ENCODE measurements at regions not wholly inside any gene's neighbourhood (a gene's known extent, or its start where the extent isn't known, plus 50 kb on each side); places are given as distances from the start of the nearest gene placed in this dataset.

GRCh38 chr3:193879099-193879863 is 256.7 kb upstream of the HES1 start:
- peak in 1 of 2 donors; percentile 6 for DNase-seq

- no peak for DNase-seq
Measured at GRCh38 chr3:193879864-193880242, 256.1 kb upstream of the HES1 start.

GRCh38 chr3:193882091-193882490 is 253.9 kb upstream of the HES1 start:
- DNase-seq, result no peak

GRCh38 chr3:193883551-193883950 is 252.4 kb upstream of the HES1 start:
- no peak for DNase-seq

GRCh38 chr3:193884027-193884426 is 251.9 kb upstream of the HES1 start:
- DNase-seq, result no peak

GRCh38 chr3:193884652-193885051 is 251.3 kb upstream of the HES1 start:
- no peak for DNase-seq

- no peak for DNase-seq
Measured at GRCh38 chr3:193885832-193886231, 250.1 kb upstream of the HES1 start.

GRCh38 chr3:193890016-193890897 is 245.7 kb upstream of the HES1 start:
- DNase-seq, result no peak

- no peak for DNase-seq
Measured at GRCh38 chr3:193894121-193894863, 241.7 kb upstream of the HES1 start.

- no peak for DNase-seq
Measured at GRCh38 chr3:193895409-193895808, 240.5 kb upstream of the HES1 start.

- no peak for DNase-seq
Measured at GRCh38 chr3:193896419-193896818, 239.5 kb upstream of the HES1 start.

GRCh38 chr3:193897288-193897687 is 238.7 kb upstream of the HES1 start:
- no peak for DNase-seq

- DNase-seq, result no peak
Measured at GRCh38 chr3:193897731-193898180, 238.2 kb upstream of the HES1 start.

GRCh38 chr3:193899001-193899400 is 236.9 kb upstream of the HES1 start:
- no peak for DNase-seq

- DNase-seq, result no peak
Measured at GRCh38 chr3:193901007-193901406, 234.9 kb upstream of the HES1 start.

GRCh38 chr3:193902607-193903511 is 233.1 kb upstream of the HES1 start:
- DNase-seq, result no peak

GRCh38 chr3:193903512-193903817 is 232.5 kb upstream of the HES1 start:
- DNase-seq, result no peak

GRCh38 chr3:193903966-193904365 is 232.0 kb upstream of the HES1 start:
- DNase-seq, result no peak

GRCh38 chr3:193905541-193906396 is 230.2 kb upstream of the HES1 start:
- no peak for DNase-seq

GRCh38 chr3:193906849-193907410 is 229.0 kb upstream of the HES1 start:
- DNase-seq, result no peak

GRCh38 chr3:193908181-193908744 is 227.7 kb upstream of the HES1 start:
- no peak for DNase-seq

All from bone marrow (tissue), 2 donors.